ENCODE measurements at regions not wholly inside any gene's neighbourhood (a gene's known extent, or its start where the extent isn't known, plus 50 kb on each side); places are given as distances from the start of the nearest gene placed in this dataset.

- TF ChIP-seq EZH2 (IDR thresholded peaks at IDR 0.05; ENCODE audit: borderline replicate concordance, low read depth, low read length, severe bottlenecking) (no peak), CTCF (IDR thresholded peaks at IDR 0.05; ENCODE audit: borderline replicate concordance, extremely low read depth, low read length, poor library complexity, severe bottlenecking) (no peak)
Measured at GRCh38 chr11:15471048-15471894, 356.5 kb downstream of the INSC start.
